SU-DHL-6 (cell line): ENCODE measurements at regions not wholly inside any gene's neighbourhood (a gene's known extent, or its start where the extent isn't known, plus 50 kb on each side); places are given as distances from the start of the nearest gene placed in this dataset.

Experiments used
- CTCF ChIP-seq: fragments of 200-600 bp; sonication (generic); IDR thresholded peaks from one replicate; pipeline ENCODE4 v1.5.1; 2017; ENCODE audit warnings: antibody characterized with exemption, mild to moderate bottlenecking, low read length, moderate library complexity; ENCODE audit not compliant: insufficient read depth, poor library complexity, severe bottlenecking
- EZH2phosphoT487 ChIP-seq: fragments of 200-600 bp; sonication (generic), shearing (Covaris generic); conservative IDR thresholded peaks from 2 replicates; pipeline ENCODE4 v1.6.1; 2018; ENCODE audit warnings: mild to moderate bottlenecking, antibody characterized with exemption, low read length, moderate library complexity, mixed read lengths

- TF ChIP-seq CTCF (no peak), EZH2phosphoT487 (no peak)
Observed at GRCh38 chr10:27449571-27449970, 54.5 kb upstream of the RAB18 start.
